Left cardiac atrium (tissue), 4 donors: ENCODE measurements at regions not wholly inside any gene's neighbourhood (a gene's known extent, or its start where the extent isn't known, plus 50 kb on each side); places are given as distances from the start of the nearest gene placed in this dataset.
"Not testable (repeated sequence)": the region's sequence is repeated elsewhere in the genome, so short reads cannot be mapped to it uniquely, and the experiment has no call there.

Source experiments
- ATAC-seq, 2 donors: fragments of 200-7000 bp; cut with Tn5 transposase; one replicate each; pipeline ENCODE4 v1.9.1; 2020; ENCODE audit warnings: mild to moderate bottlenecking in 2 of 2, moderate library complexity in 2 of 2
- DNase-seq: peaks from one replicate; pipeline ENCODE4 v3.0.0-alpha.2; 2020
- intact Hi-C, 2 donors: fragments of 100-400 bp; cut with DNase I; formaldehyde crosslinking; loops; one replicate each; pipeline versions ENCODE4 v1.14.1 to v1.15.1; 2022 to 2023
- donor health status: DM: no; HTN: yes; CAD: no.
- donor health status: DM: no; HTN: yes; CAD: no; lungs with severe emphysema.
- donor health status: DM: yes; HTN: yes; CAD: no.
- donor health status: Dilated cardiomyopathy.

DNA sequence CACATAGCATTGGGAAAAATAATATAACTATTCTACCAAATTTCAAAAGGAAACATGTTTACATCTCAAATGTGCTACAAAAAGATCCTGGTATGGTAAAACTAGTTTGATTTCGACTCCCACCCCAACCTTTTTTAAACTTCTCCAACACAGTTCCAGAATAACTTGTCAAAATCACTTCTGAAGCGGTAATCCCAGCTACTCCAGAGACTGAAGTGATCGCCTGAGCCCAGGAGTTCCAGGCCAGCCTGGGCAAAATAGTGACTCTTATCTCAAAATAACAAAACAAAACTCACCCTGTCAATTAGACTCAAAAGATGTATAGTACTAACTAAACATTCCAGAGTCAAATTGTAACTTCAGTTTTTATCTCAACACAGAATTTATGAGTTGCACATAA lies 71.3 kb upstream of the RNF38 start:
- DNase-seq: no peak
- ATAC-seq: peak in 1 of 2 donors; percentile 14
- intact Hi-C loops: no loop called here

- intact Hi-C loops: no loop called here
- DNase-seq: peak; percentile 68
- peak; percentile 96 to 97 for ATAC-seq
These were observed 70.7 kb upstream of the RNF38 start for GRCh38 chr9:36470643-36471290.

DNA sequence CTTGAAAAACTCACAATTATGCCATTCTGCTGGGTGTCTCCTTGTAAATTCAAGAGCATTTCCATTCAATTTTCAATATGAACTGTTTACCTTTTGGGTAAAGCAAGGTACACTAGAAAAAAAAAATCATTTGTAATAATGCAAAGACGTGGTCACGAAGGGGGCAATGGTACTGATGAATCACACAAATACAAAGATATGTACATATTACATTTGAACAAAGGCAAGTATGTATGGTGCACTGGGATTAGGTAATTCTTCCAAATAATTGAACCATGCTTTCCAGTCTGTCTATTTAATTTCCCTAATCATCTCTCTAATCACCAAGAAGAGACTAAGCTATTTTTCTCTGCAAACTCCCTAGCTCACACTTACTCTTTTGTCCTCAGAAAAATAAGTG lies 63.4 kb upstream of the RNF38 start:
- intact Hi-C loops: no loop called here
- ATAC-seq (no peak), DNase-seq (no peak)

GRCh38 chr9:36462245-36462644 lies 62.2 kb upstream of the RNF38 start:
- no peak for ATAC-seq
- no peak for DNase-seq

DNA sequence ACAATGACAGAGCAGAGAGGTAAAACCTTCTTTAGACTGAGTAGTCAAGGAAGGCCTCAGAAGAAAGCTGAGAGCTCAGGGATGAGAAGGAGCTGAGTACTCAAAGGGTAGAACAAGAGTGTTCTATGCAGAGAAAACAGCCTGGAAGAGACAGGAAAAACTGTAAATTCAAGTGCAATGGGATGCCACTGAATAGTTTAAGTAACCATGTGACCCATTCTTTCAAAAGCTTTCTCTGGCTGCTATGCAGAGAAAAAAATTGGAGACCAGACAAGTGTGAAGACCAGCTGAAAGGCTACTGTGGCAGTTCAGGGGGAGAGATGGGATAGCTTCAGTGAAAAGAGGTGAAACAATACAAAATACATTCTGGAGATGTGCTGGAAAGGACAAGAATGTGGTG lies 61.3 kb upstream of the RNF38 start:
- intact Hi-C loops: no loop called here

More at GRCh38 chr9:36462245-36462644, 62.2 kb upstream of the RNF38 start:
- intact Hi-C loops: no loop called here

GRCh38 chr9:36458430-36458915 lies 58.4 kb upstream of the RNF38 start:
- DNase-seq, ATAC-seq, intact Hi-C loops: not testable (repeated sequence)

More for the DNA sequence above, 61.3 kb upstream of the RNF38 start:
- peak in 1 of 2 donors; percentile 53 for ATAC-seq
- DNase-seq: no peak

- intact Hi-C loops: no loop called here
- DNase-seq (no peak), ATAC-seq (no peak)
These were observed 57.9 kb upstream of the RNF38 start for GRCh38 chr9:36457836-36458429.

GRCh38 chr9:36456480-36457065 lies 56.5 kb upstream of the RNF38 start:
- intact Hi-C loops: no loop called here
- DNase-seq: no peak
- peak in 1 of 2 donors; percentile 16 for ATAC-seq

DNA sequence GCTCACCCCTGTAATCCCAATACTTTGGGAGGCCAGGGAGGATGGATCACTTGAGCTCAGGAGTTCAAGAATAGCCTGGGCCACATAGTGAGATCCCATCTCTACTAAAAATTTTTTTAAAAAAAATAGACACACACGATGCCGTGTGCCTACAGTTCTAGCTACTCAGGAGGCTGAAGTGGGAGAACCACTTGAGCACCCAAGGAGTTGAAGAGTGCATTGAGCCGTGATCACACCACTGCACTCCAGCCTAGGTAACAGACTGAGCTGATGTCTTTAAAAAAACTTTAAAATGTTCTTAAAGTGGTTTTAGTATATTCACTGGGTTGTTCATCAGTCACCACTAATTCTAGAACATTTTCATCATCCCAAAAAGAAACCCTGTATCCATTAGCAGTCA lies 51.9 kb upstream of the RNF38 start:
- ATAC-seq: no peak
- intact Hi-C loops: loop anchor here (2.0 to 5.0 kb wide), 2 partner anchors 40 to 45 kb away; no protein-coding TSS in a partner anchor
- DNase-seq: no peak

DNA sequence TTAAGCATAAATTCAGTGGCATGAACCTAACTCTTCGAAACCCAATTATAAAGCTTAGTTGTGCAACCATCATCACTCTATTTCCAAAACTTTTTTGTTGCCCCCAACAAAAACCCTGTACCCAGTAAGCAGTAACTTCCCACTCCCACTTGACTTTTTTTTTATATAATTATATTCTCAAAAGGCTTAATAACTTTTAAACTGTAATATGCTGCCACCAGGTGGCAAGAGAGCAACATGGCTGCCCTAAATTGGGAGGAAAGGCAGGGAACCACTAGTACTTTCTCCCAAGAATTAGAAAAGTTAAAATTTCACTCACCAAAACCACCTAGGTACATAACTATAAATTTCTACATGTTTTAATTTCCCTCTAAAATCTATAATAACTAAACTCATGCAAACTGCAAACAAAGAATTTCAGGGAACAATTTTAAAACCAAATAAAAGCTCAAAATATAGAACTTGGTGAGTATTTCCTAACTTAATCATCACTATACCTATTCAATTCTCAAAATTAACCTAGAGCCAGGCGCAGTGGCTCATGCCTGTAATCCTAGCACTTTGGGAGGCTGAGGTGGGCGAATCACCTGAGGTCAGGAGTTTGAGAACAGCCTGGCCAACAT lies 50.2 kb upstream of the RNF38 start:
- intact Hi-C loops: loop anchor here (2.0 to 5.0 kb wide), 2 partner anchors 38 to 43 kb away; no protein-coding TSS in a partner anchor
- DNase-seq (no peak), ATAC-seq (no peak)
